Right renal cortex interstitium (tissue), 3 donors: ENCODE measurements at regions not wholly inside any gene's neighbourhood (a gene's known extent, or its start where the extent isn't known, plus 50 kb on each side); places are given as distances from the start of the nearest gene placed in this dataset.
"Not testable (repeated sequence)": the region's sequence is repeated elsewhere in the genome, so short reads cannot be mapped to it uniquely, and the experiment has no call there.

ENCODE experiments used
- DNase-seq, 3 donors: peaks; one replicate each; pipeline ENCODE4 v3.0.0-alpha.2; 2013; ENCODE audit warnings: low read depth in 3 of 3, low spot score in 2 of 3

- DNase-seq = no peak
Measured at GRCh38 chr1:220942278-220942677, 63.0 kb downstream of the HLX start.

GRCh38 chr1:220942914-220943313 lies 63.7 kb downstream of the HLX start:
- DNase-seq = not testable (repeated sequence)

GRCh38 chr1:220943319-220943996 lies 64.2 kb downstream of the HLX start:
- no peak for DNase-seq

GRCh38 chr1:220950576-220950975 lies 71.3 kb downstream of the HLX start:
- DNase-seq = no peak

- no peak for DNase-seq
Measured at GRCh38 chr1:220952961-220953643, 73.9 kb downstream of the HLX start.

GRCh38 chr1:220954321-220955075 lies 75.3 kb downstream of the HLX start:
- DNase-seq = no peak

GRCh38 chr1:220955116-220955515 lies 75.9 kb downstream of the HLX start:
- no peak for DNase-seq

GRCh38 chr1:220956501-220957232 lies 77.4 kb downstream of the HLX start:
- DNase-seq = no peak

GRCh38 chr1:220957233-220957605 lies 78.0 kb downstream of the HLX start:
- no peak for DNase-seq

GRCh38 chr1:220958234-220958633 lies 79.0 kb downstream of the HLX start:
- DNase-seq = no peak

- DNase-seq = no peak
Measured at GRCh38 chr1:220962031-220962751, 82.9 kb downstream of the HLX start.

- no peak for DNase-seq
Measured at GRCh38 chr1:220966041-220966440, 86.8 kb downstream of the HLX start.

GRCh38 chr1:220966473-220966872 lies 87.2 kb downstream of the HLX start:
- no peak for DNase-seq

- no peak for DNase-seq
Measured at GRCh38 chr1:220966881-220967611, 87.8 kb downstream of the HLX start.

- DNase-seq = no peak
Measured at GRCh38 chr1:220967911-220968310, 88.7 kb downstream of the HLX start.

- DNase-seq = not testable (repeated sequence)
Measured at GRCh38 chr1:220969281-220969680, 90.0 kb downstream of the HLX start.

GRCh38 chr1:220970311-220970710 lies 91.1 kb downstream of the HLX start:
- DNase-seq = no peak

- DNase-seq = no peak
Measured at GRCh38 chr1:220971221-220971620, 92.0 kb downstream of the HLX start.

- no peak for DNase-seq
Measured at GRCh38 chr1:220974431-220974830, 95.2 kb downstream of the HLX start.

GRCh38 chr1:220976390-220976789 lies 97.1 kb downstream of the HLX start:
- DNase-seq = no peak
